ENCODE measurements at regions not wholly inside any gene's neighbourhood (a gene's known extent, or its start where the extent isn't known, plus 50 kb on each side); places are given as distances from the start of the nearest gene placed in this dataset.
A peak's percentile ranks its signal among the peaks of the same experiment; 100 is the strongest.

GRCh38 chr11:134975866-134976376, 563.9 kb upstream of the B3GAT1 start:
- Histone ChIP-seq H3K79me1 (ENCODE audit: low read depth, low read length) (no peaks in the 10 kb centered on the region), H2BK120ac (replicated peaks; ENCODE audit: low read depth, low read length) (no peak overlapping the region), H3K14ac (ENCODE audit: insufficient read length) (no peak overlapping the region), H3K4me2 (ENCODE audit: insufficient read depth in 1 of 2, low read depth in 2 of 2, low read length in 2 of 2) (no peak overlapping the region), H3K4me1 (replicated peaks in 1 of 4; ENCODE audit: control insufficient read depth in 3 of 4, insufficient read depth in 4 of 4, low read length in 3 of 4) (peaks cover 0 to 5% (median 0%) of the 10 kb centered on the region in 4 experiments; a peak in 3 of 7 replicates), H2BK5ac (ENCODE audit: low read depth, low read length) (no peak overlapping the region), H3K23ac (ENCODE audit: insufficient read length) (no peak overlapping the region), H3K79me2 (ENCODE audit: control insufficient read depth in 1 of 2, insufficient read depth in 2 of 2, low read length in 2 of 2) (no peaks in the 10 kb centered on the region), H2AK5ac (ENCODE audit: low read depth, low read length) (no peak overlapping the region), H4K91ac (replicated peaks; ENCODE audit: insufficient read length, low read length) (no peak overlapping the region), H3K9me3 (ENCODE audit: insufficient read depth in 2 of 2, low read depth in 1 of 2, low read length in 1 of 2) (no peaks in the 10 kb centered on the region), H3K56ac (replicated peaks; ENCODE audit: insufficient read length, low read depth, low read length) (no peak overlapping the region), H2BK12ac (ENCODE audit: low read depth, low read length) (no peak overlapping the region), H2AFZ (ENCODE audit: low read length) (no peak overlapping the region), H2BK20ac (ENCODE audit: low read length) (no peak overlapping the region), H3K4me3 (ENCODE audit: extremely low read depth in 1 of 4, insufficient read depth in 2 of 4, low read depth in 3 of 4, low read length in 4 of 4) (no peak overlapping the region), H3K18ac (ENCODE audit: extremely low read depth, low read length) (no peak overlapping the region), H4K5ac (ENCODE audit: insufficient read length, low read depth, low read length) (no peak overlapping the region), H3K27ac (ENCODE audit: low read depth, low read length) (no peak overlapping the region), H3K23me2 (ENCODE audit: low read depth, low read length) (no peaks in the 10 kb centered on the region), H3K36me3 (ENCODE audit: control insufficient read depth in 2 of 4, insufficient read depth in 4 of 4, low read length in 3 of 4) (no peaks in the 10 kb centered on the region), H3K4ac (replicated peaks; ENCODE audit: insufficient read length, low read depth, low read length) (no peak overlapping the region), H4K8ac (ENCODE audit: extremely low read depth, insufficient read depth, low read length) (no peak overlapping the region), H2BK15ac (ENCODE audit: low read length) (no peak overlapping the region), H3K9ac (replicated peaks in 1 of 4; ENCODE audit: extremely low read depth in 1 of 4, low read depth in 3 of 4, low read length in 3 of 4) (no peak overlapping the region), H4K20me1 (replicated peaks in 1 of 2; ENCODE audit: control insufficient read depth in 1 of 2, insufficient read depth in 2 of 2, low read length in 2 of 2) (no peaks in the 10 kb centered on the region), H3K27me3 (replicated peaks in 1 of 4; ENCODE audit: control insufficient read depth in 3 of 4, extremely low read depth in 1 of 4, insufficient read depth in 3 of 4, low read length in 3 of 4) (no peaks in the 10 kb centered on the region)
- FAIRE-seq, result no peak
- TF ChIP-seq CBX8 (IDR thresholded peaks at IDR 0.05; ENCODE audit: borderline replicate concordance, low read depth, low read length) (no peak), SRF (IDR thresholded peaks at IDR 0.05; ENCODE audit: low read depth, low read length) (no peak), E2F6 (IDR thresholded peaks at IDR 0.05) (no peak), SIN3A (conservative IDR thresholded peaks at IDR 0.05 in 1 of 2, IDR thresholded peaks at IDR 0.05 in 1 of 2; ENCODE audit: low read depth in 1 of 2, low read length in 2 of 2) (no peak), KDM5A (IDR thresholded peaks at IDR 0.05; ENCODE audit: low read length) (no peak), CHD1 (IDR thresholded peaks at IDR 0.05; ENCODE audit: low read depth, low read length) (no peak), POLR2A (IDR thresholded peaks at IDR 0.05; ENCODE audit: control extremely low read depth in 1 of 2, low read depth in 2 of 2, low read length in 2 of 2) (no peak), NANOG (IDR thresholded peaks at IDR 0.05; ENCODE audit: insufficient read depth, low read depth, low read length, poor library complexity, severe bottlenecking) (no peak), RFX5 (IDR thresholded peaks at IDR 0.05; ENCODE audit: borderline replicate concordance, low read depth, low read length) (no peak), JUND (IDR thresholded peaks at IDR 0.05; ENCODE audit: low read length) (no peak)
- WGBS, 2 experiments (ENCODE audit: extremely low coverage in 1 of 2, insufficient coverage in 1 of 2, insufficient read length in 1 of 2, insufficient replicate concordance in 2 of 2, low coverage in 1 of 2, low lambda C conversion rate in 2 of 2, missing lambda C conversion rate in 1 of 2), result 89% methylated on average over 9 of the region's 9 CpGs; no CpG with 5 or more reads in 1 of the 2 experiments
- ChIA-PET POLR2A (ENCODE audit: partially characterized antibody) (no interaction called here), CTCF (ENCODE audit: partially characterized antibody) (interaction anchor here (1.0 to 2.2 kb wide), 3 partner anchors 10 to 108 kb away, joined by 3 to 9 read pairs (median 4); no protein-coding TSS in a partner anchor)
- DNase-seq (ENCODE audit: low read depth in 1 of 2, low spot score in 2 of 2), result peak in 1 of 2 experiments; percentile 32
